LNCaP clone FGC (cell line): ENCODE measurements at regions not wholly inside any gene's neighbourhood (a gene's known extent, or its start where the extent isn't known, plus 50 kb on each side); places are given as distances from the start of the nearest gene placed in this dataset.

Source experiments
- DNase-seq: peaks from one replicate; pipeline ENCODE4 v3.0.0-alpha.2; 2011; ENCODE audit warnings: low read depth
- H3K4me3 ChIP-seq: 2 replicates; pipeline ENCODE4 v1.5.1; 2011; ENCODE audit warnings: mild to moderate bottlenecking, low read depth, low read length, control low read depth
- TF ChIP-seq, protein P1 (sequence below): IDR thresholded peaks from 2 replicates; pipeline ENCODE4 v1.5.1; 2012; ENCODE audit warnings: mild to moderate bottlenecking; ENCODE audit not compliant: control insufficient read depth, insufficient read depth; ENCODE audit errors: extremely low read depth

DNA sequence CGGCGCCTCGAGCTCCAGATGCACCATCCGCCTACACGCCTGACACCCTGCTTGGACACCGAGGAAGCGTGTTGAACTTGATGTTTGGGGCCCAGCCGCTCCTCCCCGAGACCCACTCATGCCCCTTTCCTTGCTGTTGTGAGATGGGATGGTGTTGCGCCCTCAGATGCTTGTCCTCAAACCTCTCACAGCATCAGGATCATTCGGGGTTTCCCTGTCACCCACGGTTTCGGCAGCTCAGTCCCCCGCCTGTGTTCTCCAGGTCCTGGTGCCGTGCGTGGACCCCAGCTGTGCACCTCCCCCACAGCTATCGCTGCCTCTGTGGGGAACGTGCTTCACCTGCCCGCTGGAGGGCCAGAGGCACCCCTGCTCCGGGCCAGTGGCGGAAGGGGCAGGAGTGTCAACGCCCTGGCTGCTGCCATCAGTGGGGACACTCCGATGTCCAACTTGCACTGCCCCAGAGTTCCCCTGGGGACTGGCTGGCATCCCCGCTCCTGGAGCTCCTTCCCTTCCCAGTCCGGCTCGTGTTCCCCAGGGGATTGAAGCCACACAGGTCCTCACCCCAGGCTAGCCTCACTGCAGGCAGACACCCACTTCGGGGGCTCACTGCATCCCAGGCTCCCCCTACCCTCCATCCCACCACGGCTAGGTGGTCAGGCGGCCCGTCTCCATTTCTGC, 82.3 kb upstream of the ADRA2C start:
- no peak for DNase-seq
- no peak overlapping the region for H3K4me3 ChIP-seq
- TF ChIP-seq, protein P1, sequence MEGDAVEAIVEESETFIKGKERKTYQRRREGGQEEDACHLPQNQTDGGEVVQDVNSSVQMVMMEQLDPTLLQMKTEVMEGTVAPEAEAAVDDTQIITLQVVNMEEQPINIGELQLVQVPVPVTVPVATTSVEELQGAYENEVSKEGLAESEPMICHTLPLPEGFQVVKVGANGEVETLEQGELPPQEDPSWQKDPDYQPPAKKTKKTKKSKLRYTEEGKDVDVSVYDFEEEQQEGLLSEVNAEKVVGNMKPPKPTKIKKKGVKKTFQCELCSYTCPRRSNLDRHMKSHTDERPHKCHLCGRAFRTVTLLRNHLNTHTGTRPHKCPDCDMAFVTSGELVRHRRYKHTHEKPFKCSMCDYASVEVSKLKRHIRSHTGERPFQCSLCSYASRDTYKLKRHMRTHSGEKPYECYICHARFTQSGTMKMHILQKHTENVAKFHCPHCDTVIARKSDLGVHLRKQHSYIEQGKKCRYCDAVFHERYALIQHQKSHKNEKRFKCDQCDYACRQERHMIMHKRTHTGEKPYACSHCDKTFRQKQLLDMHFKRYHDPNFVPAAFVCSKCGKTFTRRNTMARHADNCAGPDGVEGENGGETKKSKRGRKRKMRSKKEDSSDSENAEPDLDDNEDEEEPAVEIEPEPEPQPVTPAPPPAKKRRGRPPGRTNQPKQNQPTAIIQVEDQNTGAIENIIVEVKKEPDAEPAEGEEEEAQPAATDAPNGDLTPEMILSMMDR: no peak

DNA sequence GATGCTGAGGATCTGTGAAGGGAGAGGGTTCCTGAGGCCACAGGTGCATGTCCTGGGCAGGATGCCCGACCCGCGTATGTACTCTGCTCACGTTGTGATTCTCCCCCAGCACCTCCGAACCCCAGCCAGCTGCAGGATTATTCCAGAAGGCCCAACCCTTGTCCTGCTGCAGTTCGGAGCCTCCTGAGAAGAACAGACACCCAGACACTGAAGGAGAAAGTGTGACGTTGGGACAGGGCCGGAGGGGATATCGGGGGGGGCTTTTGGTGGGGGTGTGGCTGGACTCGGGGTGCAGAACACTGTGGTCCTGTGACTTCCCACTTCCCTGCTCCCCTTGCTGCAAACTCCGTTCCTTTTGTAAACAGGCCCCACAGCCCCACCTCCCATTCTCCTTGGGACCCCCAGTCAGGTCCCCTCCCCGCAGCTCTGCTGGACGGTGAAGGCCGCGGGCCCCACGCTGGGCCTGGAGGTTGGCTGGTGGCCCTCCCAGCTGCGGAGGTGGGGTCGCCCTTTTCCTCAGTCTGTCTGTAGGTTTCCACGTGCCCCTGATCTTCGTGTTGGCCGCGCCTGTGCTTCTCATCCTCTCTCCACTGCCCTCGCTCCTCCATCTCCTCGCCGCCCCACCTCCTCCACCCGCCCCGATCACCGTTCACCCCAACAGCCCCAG, 83.0 kb upstream of the ADRA2C start:
- TF ChIP-seq, protein P1: no peak
- no peak for DNase-seq
- H3K4me3 ChIP-seq: no peak overlapping the region

DNA sequence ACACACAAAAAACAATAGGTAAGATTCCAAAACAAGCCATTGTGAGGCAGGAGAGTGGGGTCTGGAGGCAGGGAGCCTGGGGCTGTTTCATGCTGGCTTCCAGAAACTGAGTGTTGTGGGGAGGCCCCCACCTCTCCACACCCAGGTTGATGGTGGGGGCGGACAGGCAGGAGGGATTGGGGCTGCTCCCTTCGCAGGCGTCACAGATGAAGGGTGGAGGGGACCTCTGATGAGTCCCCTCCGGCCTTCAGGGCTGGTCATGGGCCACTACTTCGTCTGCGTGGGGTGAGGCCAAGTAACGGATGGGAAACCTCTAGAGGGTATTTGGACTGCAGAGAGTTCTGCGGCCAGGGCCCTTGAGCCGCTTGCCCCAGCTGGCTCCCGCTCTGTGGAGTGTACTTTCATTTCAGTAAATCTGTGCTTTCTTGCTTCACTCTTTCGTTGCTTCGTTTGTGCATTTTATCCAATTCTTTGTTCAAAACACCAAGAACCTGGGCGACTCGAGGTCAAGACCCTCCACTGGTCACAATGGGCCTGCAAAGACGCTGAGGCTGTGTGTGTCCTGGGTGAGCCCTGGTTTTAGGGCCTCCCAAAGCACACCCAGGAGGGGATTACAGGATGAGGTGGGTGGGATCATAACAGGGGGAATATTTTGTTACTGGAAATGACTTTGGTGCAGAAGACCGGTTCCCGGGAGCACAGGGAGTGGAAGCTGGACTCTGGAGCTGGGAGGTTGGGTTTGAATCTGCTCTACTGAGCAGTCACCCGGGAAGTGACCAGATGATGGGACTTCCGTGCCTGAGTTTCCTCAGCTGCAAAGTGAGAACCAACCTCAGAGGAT, 83.7 kb upstream of the ADRA2C start:
- TF ChIP-seq, protein P1: no peak
- H3K4me3 ChIP-seq: no peak overlapping the region
- no peak for DNase-seq

DNA sequence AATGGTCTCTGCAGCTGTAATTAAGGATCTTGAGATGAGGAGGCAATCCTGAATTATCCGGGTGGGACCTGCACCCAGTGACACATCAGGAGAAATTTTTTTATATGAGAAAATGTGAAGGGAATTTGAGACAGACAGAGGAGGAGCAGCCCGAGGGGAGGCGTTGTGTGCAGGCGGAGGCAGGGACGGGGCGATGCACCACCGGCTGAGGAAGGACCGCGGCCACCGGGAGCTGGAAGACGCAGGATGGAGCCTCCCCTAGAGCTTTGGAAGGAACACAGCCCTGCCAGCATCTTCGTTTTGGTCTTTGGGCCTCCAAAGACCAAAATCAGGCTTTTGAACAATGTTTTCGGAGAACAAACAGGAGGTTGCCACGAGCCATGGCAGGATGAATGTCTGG, 85.0 kb upstream of the ADRA2C start:
- no peak overlapping the region for H3K4me3 ChIP-seq
- DNase-seq: no peak
- TF ChIP-seq, protein P1: no peak

DNA sequence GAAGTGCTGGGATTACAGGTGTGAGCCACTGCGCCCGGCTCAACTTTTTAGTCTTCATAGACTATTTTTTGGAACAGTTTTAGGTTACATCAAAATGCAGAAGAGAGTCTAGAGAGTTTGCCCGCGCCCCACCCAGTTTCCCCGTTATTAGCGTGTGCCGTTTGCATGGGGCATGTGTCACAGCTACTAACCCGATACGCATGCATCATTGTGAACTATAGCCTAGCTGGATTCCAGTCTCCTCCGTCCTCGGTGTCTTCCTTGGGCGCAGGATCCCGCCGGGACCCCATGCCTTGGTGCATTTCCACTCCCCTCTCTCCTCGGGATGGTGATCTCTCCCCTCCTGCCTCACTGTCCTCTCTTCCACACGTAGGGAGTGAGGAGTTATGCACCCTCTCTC, 85.5 kb upstream of the ADRA2C start:
- no peak for DNase-seq
- H3K4me3 ChIP-seq: no peak overlapping the region
- TF ChIP-seq, protein P1: no peak

DNA sequence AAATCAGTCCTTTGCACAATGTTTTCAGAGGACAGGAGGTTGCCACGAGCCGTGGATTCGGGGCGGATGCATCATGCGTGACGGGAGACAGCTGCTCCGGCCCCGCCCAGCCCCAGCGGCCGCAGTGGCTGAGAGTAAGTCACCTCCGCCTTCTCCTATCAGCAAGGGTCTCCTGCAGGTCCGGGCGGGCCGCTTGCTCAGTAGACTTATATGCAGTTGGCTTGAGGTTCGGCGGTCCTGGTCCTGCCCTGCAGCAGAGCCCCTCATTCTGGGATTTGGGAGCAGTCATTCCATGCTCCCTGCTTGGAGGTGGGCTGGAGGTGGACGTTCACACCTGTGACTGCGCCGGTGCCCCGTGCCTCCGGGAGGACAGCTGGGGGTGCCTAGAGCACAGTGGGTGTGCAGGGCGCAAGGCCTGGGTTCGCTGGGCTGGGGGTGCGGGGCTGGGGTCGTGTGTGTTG, 86.3 kb upstream of the ADRA2C start:
- TF ChIP-seq, protein P1: no peak
- no peak for DNase-seq
- H3K4me3 ChIP-seq: no peak overlapping the region
